Thyroid gland (tissue), 4 donors: ENCODE measurements at regions not wholly inside any gene's neighbourhood (a gene's known extent, or its start where the extent isn't known, plus 50 kb on each side); places are given as distances from the start of the nearest gene placed in this dataset.

Experiments used
- DNase-seq, 2 donors: peaks; one replicate each; pipeline ENCODE4 v3.0.0-alpha.2; 2019
- H3K27ac ChIP-seq, 3 donors: fragments of 200-600 bp; sonication (generic); 1 replicate in 2 of 3; 2 replicates in 1 of 3; pipeline ENCODE4 v1.5.1; 2016 to 2019; ENCODE audit warnings: mild to moderate bottlenecking in 1 of 3, moderate library complexity in 1 of 3
- H3K27me3 ChIP-seq: fragments of 200-600 bp; sonication (generic); one replicate; pipeline ENCODE4 v1.5.1; 2019
- H3K36me3 ChIP-seq, 2 donors: fragments of 200-600 bp; sonication (generic); one replicate each; pipeline ENCODE4 v1.5.1; 2016 to 2019
- H3K4me1 ChIP-seq, 2 donors: fragments of 200-600 bp; sonication (generic); one replicate each; pipeline ENCODE4 v1.5.1; 2017 to 2019
- H3K4me3 ChIP-seq, 3 donors: fragments of 200-600 bp; sonication (generic); replicated peaks in 1 of 3; 1 replicate in 2 of 3; 2 replicates in 1 of 3; pipeline ENCODE4 v1.5.1; 2016; ENCODE audit warnings: mild to moderate bottlenecking in 1 of 3
- H3K9me3 ChIP-seq: fragments of 200-600 bp; sonication (generic); one replicate; pipeline ENCODE4 v1.5.1; 2017
- CTCF ChIP-seq, 6 experiments: fragments of 200-600 bp in 3 of 6; fragments of 450-650 bp in 3 of 6; sonication (generic) in 3 of 6; IDR thresholded peaks; one replicate each; pipeline ENCODE4 v1.5.1; 2016 to 2019; ENCODE audit warnings: antibody characterized with exemption in 6 of 6, mild to moderate bottlenecking in 2 of 6, inconsistent platforms in 1 of 6, moderate library complexity in 1 of 6
- POLR2A ChIP-seq, 2 donors: fragments of 450-650 bp; IDR thresholded peaks; one replicate each; pipeline ENCODE4 v1.6.1; 2017; ENCODE audit warnings: antibody characterized with exemption in 2 of 2, mild to moderate bottlenecking in 2 of 2, moderate library complexity in 1 of 2
- WGBS, 2 donors: methylation state at CpG; one replicate each; pipeline ENCODE4 v1.1.5; 2017; 5-methylcytosine and 5-hydroxymethylcytosine counted together
- intact Hi-C: fragments of 100-400 bp; cut with DNase I; formaldehyde crosslinking; loops from one replicate; pipeline ENCODE4 v1.15.1; 2023

- TF ChIP-seq POLR2A (IDR thresholded peaks at IDR 0.05) (no peak), CTCF (IDR thresholded peaks at IDR 0.05) (no peak)
- H3K27ac ChIP-seq, result no peak overlapping the region
- DNase-seq, result no peak
- no peaks in the 10 kb centered on the region for H3K27me3 ChIP-seq
- intact Hi-C loops, result no loop called here
- H3K4me1 ChIP-seq, result no peaks in the 10 kb centered on the region
- H3K4me3 ChIP-seq, result no peak overlapping the region
- H3K9me3 ChIP-seq, result no peaks in the 10 kb centered on the region
- no peaks in the 10 kb centered on the region for H3K36me3 ChIP-seq
These were observed 550.9 kb upstream of the TMPRSS15 start for GRCh38 chr21:18954441-18954844.

GRCh38 chr21:18959817-18960216, 556.2 kb upstream of the TMPRSS15 start:
- Histone ChIP-seq H3K9me3 (no peaks in the 10 kb centered on the region), H3K4me1 (no peaks in the 10 kb centered on the region), H3K36me3 (no peaks in the 10 kb centered on the region), H3K4me3 (no peak overlapping the region), H3K27me3 (no peaks in the 10 kb centered on the region), H3K27ac (no peak overlapping the region)
- no peak for DNase-seq
- 72 to 77% methylated on average over 3 of the region's 3 CpGs for WGBS, 2 donors
- intact Hi-C loops, result no loop called here
- TF ChIP-seq CTCF (IDR thresholded peaks at IDR 0.05), result no peak
- TF ChIP-seq POLR2A (IDR thresholded peaks at IDR 0.05), result no peak

GRCh38 chr21:18960306-18960705, 556.7 kb upstream of the TMPRSS15 start:
- Histone ChIP-seq H3K4me1 (no peaks in the 10 kb centered on the region), H3K27me3 (no peaks in the 10 kb centered on the region), H3K27ac (no peak overlapping the region), H3K36me3 (no peaks in the 10 kb centered on the region), H3K9me3 (no peaks in the 10 kb centered on the region), H3K4me3 (no peak overlapping the region)
- TF ChIP-seq POLR2A (IDR thresholded peaks at IDR 0.05) (no peak), CTCF (IDR thresholded peaks at IDR 0.05) (no peak)
- WGBS, 2 donors, result 85 to 90% methylated on average over 3 of the region's 3 CpGs
- intact Hi-C loops, result no loop called here
- no peak for DNase-seq

- Histone ChIP-seq H3K9me3 (no peaks in the 10 kb centered on the region), H3K27me3 (no peaks in the 10 kb centered on the region), H3K4me1 (no peaks in the 10 kb centered on the region), H3K36me3 (no peaks in the 10 kb centered on the region), H3K4me3 (no peak overlapping the region), H3K27ac (no peak overlapping the region)
- intact Hi-C loops, result no loop called here
- no peak for DNase-seq
- 56 to 77% methylated on average over 1 of the region's 1 CpG for WGBS, 2 donors
- TF ChIP-seq POLR2A (IDR thresholded peaks at IDR 0.05) (no peak), CTCF (IDR thresholded peaks at IDR 0.05) (no peak)
These were observed 566.8 kb upstream of the TMPRSS15 start for GRCh38 chr21:18970416-18970815.

GRCh38 chr21:18970941-18971340, 567.4 kb upstream of the TMPRSS15 start:
- no peak overlapping the region for H3K4me3 ChIP-seq
- TF ChIP-seq CTCF (IDR thresholded peaks at IDR 0.05) (no peak), POLR2A (IDR thresholded peaks at IDR 0.05) (no peak)
- H3K4me1 ChIP-seq, result no peaks in the 10 kb centered on the region
- H3K27me3 ChIP-seq, result no peaks in the 10 kb centered on the region
- H3K9me3 ChIP-seq, result no peaks in the 10 kb centered on the region
- H3K27ac ChIP-seq, result no peak overlapping the region
- 0 to 81% methylated on average over 1 of the region's 1 CpG for WGBS, 2 donors
- DNase-seq, result no peak
- intact Hi-C loops, result no loop called here
- no peaks in the 10 kb centered on the region for H3K36me3 ChIP-seq
